Activated CD8-positive, alpha-beta memory T cell treated with anti-CD3 and anti-CD28 coated beads, Interleukin-2, amount 10 ng/mL, durations not matched to agents 7 days and 5 days (primary cell): ENCODE measurements at regions not wholly inside any gene's neighbourhood (a gene's known extent, or its start where the extent isn't known, plus 50 kb on each side); places are given as distances from the start of the nearest gene placed in this dataset.

Experiments used
- ATAC-seq: fragments of 150-1000 bp; cut with Tn5 transposase; one replicate; pipeline ENCODE4 v1.10.0; 2021; ENCODE audit warnings: moderate library complexity
- CTCF ChIA-PET: fragments of 350-600 bp; sonication (Branson Sonifier 250); formaldehyde crosslinking; loops from one replicate; lab custom pipeline; 2021; ENCODE audit warnings: antibody characterized with exemption; lab: Charles Lee
- DNase-seq: peaks from one replicate; pipeline ENCODE4 v3.0.0-alpha.2; 2020
- H3K27ac Mint-ChIP-seq: one replicate; pipeline ENCODE4 v1.8.0; 2021; ENCODE audit warnings: mild to moderate bottlenecking, mixed read lengths
- H3K27me3 Mint-ChIP-seq: one replicate; pipeline ENCODE4 v1.8.0; 2021; ENCODE audit warnings: mixed read lengths
- H3K36me3 Mint-ChIP-seq: one replicate; pipeline ENCODE4 v1.8.0; 2021; ENCODE audit warnings: mild to moderate bottlenecking, mixed read lengths
- H3K4me1 Mint-ChIP-seq: one replicate; pipeline ENCODE4 v1.8.0; 2021; ENCODE audit warnings: mixed read lengths
- H3K4me3 Mint-ChIP-seq: one replicate; pipeline ENCODE4 v1.8.0; 2021; ENCODE audit warnings: mild to moderate bottlenecking, moderate library complexity, mixed read lengths
- H3K9me3 Mint-ChIP-seq: one replicate; pipeline ENCODE4 v1.8.0; 2022; ENCODE audit warnings: low read depth, mixed read lengths

DNA sequence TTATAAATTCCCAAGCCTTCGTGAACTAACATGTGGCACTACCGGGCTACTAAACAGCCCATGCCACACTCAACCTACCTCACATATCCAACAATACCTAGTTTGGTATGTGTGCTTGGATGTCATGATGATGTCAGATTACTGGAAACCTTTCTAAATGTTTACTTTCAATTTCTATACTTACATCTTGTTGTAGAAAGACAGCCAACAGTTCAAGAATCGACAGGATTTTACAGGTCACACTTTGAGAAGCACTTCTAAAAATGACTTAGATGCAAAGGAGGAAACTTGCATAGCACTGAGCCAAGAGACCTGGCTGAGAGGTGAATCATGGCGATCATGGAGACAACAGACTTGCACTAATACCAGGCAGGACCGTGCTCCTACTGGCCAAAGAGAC, 209.9 kb downstream of the COL4A1 start:
- peaks cover 5% of the 10 kb centered on the region for H3K9me3 Mint-ChIP-seq
- CTCF ChIA-PET = no interaction called here
- no peaks in the 10 kb centered on the region for H3K36me3 Mint-ChIP-seq
- no peak for ATAC-seq
- H3K27ac Mint-ChIP-seq = no peak overlapping the region
- no peak overlapping the region for H3K4me3 Mint-ChIP-seq
- H3K27me3 Mint-ChIP-seq = no peaks in the 10 kb centered on the region
- no peaks in the 10 kb centered on the region for H3K4me1 Mint-ChIP-seq
- no peak for DNase-seq

DNA sequence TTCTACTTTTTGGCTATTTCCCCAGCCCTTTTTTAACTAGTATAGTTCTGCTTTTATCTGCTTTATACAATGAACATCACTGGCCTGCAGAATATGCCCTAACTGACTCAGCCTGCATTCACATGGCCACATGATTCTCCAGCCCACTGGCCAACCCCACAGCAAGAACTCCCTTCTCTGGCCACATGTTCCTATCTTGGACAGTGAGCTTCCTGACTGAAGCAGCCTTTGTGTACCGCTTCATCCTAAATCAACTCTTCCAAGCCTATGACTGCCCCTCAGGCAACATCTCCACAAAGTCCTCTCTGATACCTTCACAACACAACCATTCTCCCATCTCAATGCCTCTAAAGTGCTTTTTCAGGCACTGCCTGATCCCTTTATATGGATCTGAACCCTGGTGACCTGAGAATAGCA, 214.1 kb downstream of the COL4A1 start:
- Mint-ChIP-seq H3K36me3 (no peaks in the 10 kb centered on the region), H3K9me3 (no peaks in the 10 kb centered on the region), H3K4me3 (no peak overlapping the region), H3K4me1 (no peaks in the 10 kb centered on the region), H3K27me3 (no peaks in the 10 kb centered on the region), H3K27ac (no peak overlapping the region)
- ATAC-seq (no peak), DNase-seq (no peak)
- CTCF ChIA-PET = no interaction called here

DNA sequence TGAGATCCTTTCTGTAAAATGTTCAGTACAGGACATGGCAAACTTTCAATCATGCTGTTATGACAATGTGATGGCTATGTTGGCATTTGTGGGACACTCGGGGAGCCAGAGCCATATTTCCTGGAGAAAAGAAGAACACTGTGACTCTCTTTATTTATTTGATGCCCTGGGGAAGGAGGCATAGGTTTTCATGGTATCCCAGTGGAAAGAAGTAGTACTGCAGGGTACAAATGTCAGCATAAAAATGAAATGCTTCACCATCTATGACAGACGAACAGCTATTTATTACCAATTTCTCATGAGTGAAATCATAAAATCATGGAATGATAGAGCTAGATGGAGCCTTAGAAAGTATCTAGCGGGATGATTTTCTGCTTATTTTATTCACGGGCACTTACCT, 217.1 kb downstream of the COL4A1 start:
- CTCF ChIA-PET = no interaction called here
- no peaks in the 10 kb centered on the region for H3K36me3 Mint-ChIP-seq

DNA sequence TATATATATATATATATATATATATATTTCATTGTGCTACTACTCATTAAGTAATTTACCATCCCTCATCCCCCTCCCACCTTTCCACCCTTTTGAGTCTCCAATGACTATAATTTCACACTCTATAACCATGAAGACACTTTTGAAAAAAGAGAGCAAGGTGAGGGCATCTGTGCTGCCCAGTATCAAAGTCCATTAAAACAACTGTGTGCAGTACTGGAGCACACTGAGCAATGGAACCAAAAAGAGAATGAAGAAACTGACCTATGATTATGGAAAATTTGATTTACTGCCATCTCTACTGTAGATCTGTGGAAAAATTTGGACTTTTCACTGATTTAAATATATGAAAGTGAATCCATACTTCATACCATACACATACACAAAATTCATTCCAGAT, 217.9 kb downstream of the COL4A1 start:
- no peaks in the 10 kb centered on the region for H3K4me1 Mint-ChIP-seq
- H3K27ac Mint-ChIP-seq = no peak overlapping the region
- ATAC-seq (no peak), DNase-seq (no peak)
- H3K9me3 Mint-ChIP-seq = peaks cover 2% of the 10 kb centered on the region
- CTCF ChIA-PET = no interaction called here
- no peak overlapping the region for H3K4me3 Mint-ChIP-seq
- H3K27me3 Mint-ChIP-seq = no peaks in the 10 kb centered on the region
- H3K36me3 Mint-ChIP-seq = no peaks in the 10 kb centered on the region

More for the DNA sequence above, 217.1 kb downstream of the COL4A1 start:
- Mint-ChIP-seq H3K4me1 (no peaks in the 10 kb centered on the region), H3K9me3 (no peaks in the 10 kb centered on the region), H3K4me3 (no peak overlapping the region), H3K27me3 (no peaks in the 10 kb centered on the region), H3K27ac (no peak overlapping the region)
- ATAC-seq (no peak), DNase-seq (no peak)

DNA sequence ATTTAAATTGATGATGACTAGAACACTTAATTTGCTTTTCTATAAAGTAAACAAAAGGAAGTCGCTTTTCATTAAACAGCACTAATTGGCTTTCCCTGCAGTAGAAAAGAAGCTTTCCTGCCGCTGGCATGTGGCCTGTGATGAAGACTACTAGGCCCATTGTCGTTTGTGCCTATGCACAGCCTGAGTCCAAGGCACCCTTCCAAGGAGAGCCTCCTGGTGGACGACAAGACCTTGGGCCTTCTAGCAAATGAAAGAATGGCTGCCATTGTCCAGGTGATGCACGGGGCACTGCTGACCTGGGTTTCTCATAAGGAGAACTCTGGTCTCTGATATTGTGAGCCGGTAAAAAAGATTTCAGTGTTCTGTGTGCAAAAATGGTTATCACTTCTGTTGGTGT, 233.0 kb downstream of the COL4A1 start:
- H3K4me1 Mint-ChIP-seq = no peaks in the 10 kb centered on the region
- no peak for DNase-seq
- H3K27me3 Mint-ChIP-seq = no peaks in the 10 kb centered on the region
- H3K9me3 Mint-ChIP-seq = no peaks in the 10 kb centered on the region
- CTCF ChIA-PET = no interaction called here
- no peak for ATAC-seq
- H3K36me3 Mint-ChIP-seq = no peaks in the 10 kb centered on the region
- H3K27ac Mint-ChIP-seq = no peak overlapping the region
- H3K4me3 Mint-ChIP-seq = no peak overlapping the region

DNA sequence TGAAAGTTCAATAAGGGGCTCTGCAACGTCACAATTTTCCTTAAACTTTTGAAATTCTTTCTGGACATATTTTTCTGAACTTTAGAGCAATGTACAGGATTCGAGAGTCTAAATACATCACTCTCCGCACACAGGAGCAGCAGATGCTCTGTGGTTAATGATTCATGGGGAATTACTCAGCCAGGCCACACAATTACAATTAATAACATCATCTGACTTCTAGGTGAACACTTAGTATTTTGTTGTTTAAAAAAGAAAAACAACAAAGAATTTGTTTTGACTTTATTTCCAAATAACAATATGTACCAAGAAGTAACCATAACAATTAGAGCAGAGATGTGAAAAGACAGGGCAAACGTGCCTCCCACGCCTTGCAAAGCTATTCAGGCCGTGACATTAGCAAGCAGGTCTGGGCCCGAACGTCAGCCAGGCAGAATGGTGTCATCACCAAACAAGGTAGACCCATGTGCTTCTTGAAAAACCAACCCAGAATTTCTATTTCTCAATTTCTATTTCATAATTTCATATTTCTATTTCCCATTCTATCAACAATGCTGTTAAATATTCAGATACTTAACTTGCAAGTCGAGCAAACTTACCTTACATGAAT, 236.3 kb downstream of the COL4A1 start:
- Mint-ChIP-seq H3K36me3 (no peaks in the 10 kb centered on the region), H3K4me1 (no peaks in the 10 kb centered on the region), H3K9me3 (no peaks in the 10 kb centered on the region), H3K4me3 (no peak overlapping the region), H3K27me3 (no peaks in the 10 kb centered on the region), H3K27ac (no peak overlapping the region)
- CTCF ChIA-PET = no interaction called here
- DNase-seq = no peak
- ATAC-seq = no peak

DNA sequence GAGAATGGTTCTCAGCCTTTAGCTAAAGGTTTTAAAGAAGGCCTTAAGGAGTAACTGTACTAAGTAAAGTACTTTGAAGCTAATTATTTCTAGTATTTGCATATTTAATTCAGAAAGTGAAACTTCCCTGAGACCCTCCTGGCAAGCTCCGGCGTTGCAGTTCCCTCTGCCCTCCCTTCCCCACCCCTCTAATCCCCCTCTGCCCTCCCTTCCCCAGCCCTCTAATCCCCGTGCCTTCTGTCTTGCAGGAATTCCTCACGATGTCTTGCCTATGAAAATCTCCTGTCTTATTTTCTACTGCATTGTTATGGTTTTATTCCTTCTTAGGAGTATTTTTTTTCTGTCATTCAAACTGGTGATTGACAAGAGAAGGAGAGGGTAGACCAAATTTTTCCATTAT, 236.9 kb downstream of the COL4A1 start:
- ATAC-seq (no peak), DNase-seq (no peak)
- Mint-ChIP-seq H3K27ac (no peak overlapping the region), H3K36me3 (no peaks in the 10 kb centered on the region), H3K9me3 (no peaks in the 10 kb centered on the region), H3K4me1 (no peaks in the 10 kb centered on the region), H3K27me3 (no peaks in the 10 kb centered on the region), H3K4me3 (no peak overlapping the region)
- CTCF ChIA-PET = no interaction called here

DNA sequence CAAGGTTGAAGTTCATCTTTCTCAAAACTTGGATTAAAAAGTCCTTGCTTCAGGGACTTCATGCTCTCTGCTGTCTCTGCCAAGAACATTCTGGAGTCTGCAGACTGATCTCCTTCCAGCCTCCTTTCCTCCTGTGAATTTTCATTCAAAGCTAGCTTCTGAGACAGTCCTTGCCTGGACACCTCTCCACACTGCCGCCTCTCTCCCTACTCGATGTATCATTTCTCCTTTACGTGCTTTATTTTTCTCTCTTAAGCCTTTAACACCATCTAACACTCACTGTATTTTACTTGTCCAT, 238.8 kb downstream of the COL4A1 start:
- no peaks in the 10 kb centered on the region for H3K4me1 Mint-ChIP-seq
- H3K27ac Mint-ChIP-seq = no peak overlapping the region
- H3K4me3 Mint-ChIP-seq = no peak overlapping the region
- no peaks in the 10 kb centered on the region for H3K9me3 Mint-ChIP-seq
- H3K27me3 Mint-ChIP-seq = no peaks in the 10 kb centered on the region
- ATAC-seq (no peak), DNase-seq (no peak)
- CTCF ChIA-PET = no interaction called here
- H3K36me3 Mint-ChIP-seq = no peaks in the 10 kb centered on the region

DNA sequence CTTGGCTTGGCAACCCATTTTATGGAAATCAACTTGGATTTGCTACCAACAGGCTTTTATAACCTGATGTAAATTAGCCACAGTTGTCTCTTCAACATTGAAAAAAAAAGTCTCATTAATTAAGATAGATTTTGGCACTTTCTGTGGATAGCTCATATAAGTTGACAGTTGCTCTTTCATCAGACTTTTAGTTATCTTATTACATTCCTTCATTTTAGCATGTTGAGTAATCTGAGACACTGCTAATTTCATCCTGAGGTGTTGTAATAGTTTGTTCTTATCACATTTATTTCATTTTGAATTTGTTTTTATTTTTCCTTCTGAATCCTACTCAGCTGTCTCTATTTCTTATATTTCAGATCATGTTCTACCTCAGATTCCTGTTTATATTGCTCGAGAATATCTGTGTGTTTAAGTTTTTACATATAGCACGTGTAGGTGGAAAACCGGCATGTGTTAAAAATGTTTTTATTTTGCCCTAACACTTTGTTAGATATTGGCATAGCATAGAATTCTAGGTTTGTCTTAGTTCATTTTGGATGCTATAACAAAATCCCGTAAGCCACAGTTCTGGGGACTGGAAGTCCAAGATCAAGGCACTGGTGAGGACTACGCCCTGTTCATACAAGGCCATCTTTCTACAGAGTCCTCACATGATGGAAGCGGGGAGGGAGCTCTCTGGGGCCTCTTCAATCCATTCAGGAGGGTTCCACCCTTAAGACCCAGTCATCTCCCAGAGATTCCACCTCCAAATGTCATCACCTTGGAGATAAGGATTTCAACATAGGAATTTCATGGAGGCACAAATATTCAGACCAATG, 239.4 kb downstream of the COL4A1 start:
- Mint-ChIP-seq H3K9me3 (no peaks in the 10 kb centered on the region), H3K27me3 (no peaks in the 10 kb centered on the region), H3K4me3 (no peak overlapping the region), H3K4me1 (no peaks in the 10 kb centered on the region), H3K36me3 (no peaks in the 10 kb centered on the region), H3K27ac (no peak overlapping the region)
- no peak for ATAC-seq
- DNase-seq = no peak
- CTCF ChIA-PET = no interaction called here

DNA sequence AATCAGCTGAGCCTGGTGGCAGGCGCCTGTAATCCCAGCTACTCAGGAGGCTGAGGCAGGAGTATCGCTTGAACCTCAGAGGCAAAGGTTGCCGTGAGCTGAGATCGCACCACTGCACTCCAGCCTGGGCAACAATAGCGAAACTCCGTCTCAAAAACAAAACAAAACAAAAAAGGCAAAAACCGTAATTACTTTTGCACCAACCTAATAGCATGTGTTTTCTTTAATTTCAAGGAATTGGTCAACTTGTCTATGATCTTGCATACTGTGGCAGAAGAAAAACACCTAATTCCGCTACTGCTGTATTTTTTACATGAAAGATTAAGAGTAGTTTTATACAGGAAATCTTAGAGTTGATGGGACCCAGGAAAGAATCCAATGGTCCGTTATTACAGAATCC, 241.2 kb downstream of the COL4A1 start:
- Mint-ChIP-seq H3K4me1 (no peaks in the 10 kb centered on the region), H3K9me3 (no peaks in the 10 kb centered on the region), H3K27ac (no peak overlapping the region), H3K36me3 (no peaks in the 10 kb centered on the region), H3K27me3 (no peaks in the 10 kb centered on the region), H3K4me3 (no peak overlapping the region)
- no peak for ATAC-seq
- CTCF ChIA-PET = no interaction called here
- no peak for DNase-seq

DNA sequence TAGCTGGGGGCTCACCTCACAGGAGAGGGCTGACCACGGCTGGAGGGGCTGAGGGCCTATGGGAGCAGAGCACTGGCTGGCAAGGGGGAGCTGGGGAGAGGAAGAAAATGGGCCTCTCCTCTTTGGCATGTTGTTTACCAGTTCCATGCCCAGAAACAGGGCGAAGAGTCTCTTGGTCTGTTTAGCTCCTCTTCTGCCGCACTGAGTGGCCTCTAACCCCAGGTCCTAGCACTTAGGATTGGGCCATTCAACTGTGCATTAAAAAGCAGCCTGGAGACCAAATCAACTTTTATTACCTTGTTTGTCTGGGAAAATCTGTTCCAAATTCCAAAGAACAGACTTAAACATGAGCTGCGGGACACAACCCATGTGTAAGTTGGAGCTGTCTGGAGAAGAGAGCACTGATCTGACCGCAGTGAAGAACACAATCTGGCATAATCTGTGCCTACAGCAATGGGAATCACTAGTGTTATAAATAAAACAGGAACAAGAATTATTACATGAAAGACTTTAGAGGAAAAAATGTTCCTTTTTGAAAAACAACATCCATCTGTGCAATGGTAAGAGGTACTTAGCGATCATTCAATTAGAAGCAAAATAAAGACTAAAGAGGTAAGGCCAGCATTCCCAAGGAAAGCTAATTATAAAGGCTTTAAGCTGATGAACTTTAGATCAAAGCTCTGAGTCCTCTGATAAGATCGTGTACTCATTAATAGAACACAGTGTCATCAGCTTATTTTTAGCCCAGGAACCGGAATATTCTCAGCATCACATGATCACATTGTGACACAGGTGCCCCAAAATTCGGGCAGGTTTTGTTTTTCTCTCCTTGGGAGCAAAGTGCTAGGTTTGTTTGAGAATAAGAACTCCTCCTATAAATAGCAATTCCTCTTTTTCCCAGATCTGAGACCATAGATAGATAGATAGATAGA, 243.2 kb downstream of the COL4A1 start:
- ATAC-seq = no peak
- H3K27ac Mint-ChIP-seq = no peak overlapping the region
- H3K4me3 Mint-ChIP-seq = no peak overlapping the region
- no peaks in the 10 kb centered on the region for H3K4me1 Mint-ChIP-seq
- no peaks in the 10 kb centered on the region for H3K9me3 Mint-ChIP-seq
- DNase-seq = no peak
- H3K36me3 Mint-ChIP-seq = no peaks in the 10 kb centered on the region
- H3K27me3 Mint-ChIP-seq = no peaks in the 10 kb centered on the region
- CTCF ChIA-PET = no interaction called here

DNA sequence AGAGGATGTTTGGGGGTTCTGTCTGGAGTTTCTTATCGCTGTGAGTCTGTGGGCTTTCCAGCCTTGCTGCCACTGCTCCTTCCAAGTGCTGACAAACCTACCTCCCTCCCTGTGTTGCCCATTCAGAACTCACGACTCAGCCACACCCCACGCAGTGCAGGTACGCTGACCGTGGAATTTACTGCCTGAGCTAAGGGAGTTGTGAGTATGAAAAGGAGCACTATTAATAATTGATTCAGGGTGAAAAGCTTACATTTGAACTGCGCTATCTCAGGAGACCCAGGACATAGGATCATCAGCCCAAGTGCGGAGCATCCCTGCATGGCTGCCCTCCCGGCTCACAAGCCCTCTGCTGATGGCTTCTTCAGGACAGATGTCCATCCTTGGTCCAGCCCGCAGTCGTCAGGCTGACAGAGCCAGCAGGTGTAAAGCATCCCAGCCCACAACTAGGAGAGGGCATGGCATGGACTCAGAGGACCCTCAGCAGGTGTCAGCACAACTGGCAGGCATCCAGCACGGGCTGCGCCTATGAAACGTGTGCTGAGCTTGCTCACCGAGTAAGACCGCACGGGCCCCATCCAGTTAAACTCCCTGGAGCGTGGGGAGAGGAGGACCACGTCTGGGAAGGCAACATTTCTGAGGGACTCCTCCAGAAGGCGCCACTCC, 244.0 kb downstream of the COL4A1 start:
- Mint-ChIP-seq H3K36me3 (no peaks in the 10 kb centered on the region), H3K4me1 (no peaks in the 10 kb centered on the region), H3K4me3 (no peak overlapping the region), H3K9me3 (no peaks in the 10 kb centered on the region), H3K27me3 (no peaks in the 10 kb centered on the region), H3K27ac (no peak overlapping the region)
- CTCF ChIA-PET = no interaction called here
- DNase-seq = no peak
- ATAC-seq = no peak

DNA sequence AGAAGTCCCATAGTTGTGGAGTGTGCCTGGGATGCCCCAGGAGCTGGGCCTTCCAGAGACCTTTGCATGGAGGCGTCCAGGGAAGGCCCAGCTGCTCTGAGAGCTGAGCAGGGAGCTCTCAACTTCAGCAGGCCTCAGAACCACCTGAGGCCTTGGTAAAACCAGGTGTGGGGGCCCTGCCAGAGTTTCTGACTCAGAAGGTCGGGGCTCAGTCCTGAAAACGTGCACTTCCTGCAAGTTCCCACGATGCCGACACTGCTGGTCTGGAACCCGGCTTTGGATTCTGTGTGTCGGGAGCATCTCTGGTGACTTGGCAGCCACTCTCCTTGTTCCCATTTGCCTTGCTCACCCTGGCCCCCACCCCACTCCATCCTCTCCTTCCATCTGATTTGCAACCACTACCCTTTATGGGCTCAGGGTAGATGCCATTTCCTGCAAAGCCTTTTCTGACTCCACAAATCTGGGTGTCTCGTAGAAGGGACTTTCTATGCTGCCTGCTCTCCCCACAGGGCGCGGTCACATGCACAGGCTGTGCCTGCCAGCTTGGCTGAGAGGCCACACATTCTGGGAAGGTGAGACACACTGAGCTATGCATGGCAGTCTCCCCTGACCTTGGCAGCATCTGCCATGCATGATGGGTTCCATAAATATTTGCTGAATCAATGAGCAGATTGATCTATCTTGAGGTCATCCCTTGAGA, 244.7 kb downstream of the COL4A1 start:
- CTCF ChIA-PET = no interaction called here
- H3K27ac Mint-ChIP-seq = no peak overlapping the region

More for the DNA sequence above, 244.7 kb downstream of the COL4A1 start:
- DNase-seq = no peak
- Mint-ChIP-seq H3K36me3 (no peaks in the 10 kb centered on the region), H3K27me3 (no peaks in the 10 kb centered on the region), H3K4me3 (no peak overlapping the region), H3K4me1 (no peaks in the 10 kb centered on the region), H3K9me3 (no peaks in the 10 kb centered on the region)
- no peak for ATAC-seq
